HL-60 (cell line): ENCODE measurements at regions not wholly inside any gene's neighbourhood (a gene's known extent, or its start where the extent isn't known, plus 50 kb on each side); places are given as distances from the start of the nearest gene placed in this dataset.

Experiments used
- DNase-seq, 2 experiments: peaks; one replicate each; pipeline ENCODE4 v3.0.0-alpha.2; 2010 to 2020; ENCODE audit warnings: low read depth in 1 of 2, low spot score in 1 of 2
- H3K27ac ChIP-seq: fragments of 250-450 bp; sonication (Bioruptor Pico); replicated peaks from 2 replicates; pipeline ENCODE4 v1.5.1; 2020; ENCODE audit warnings: mild to moderate bottlenecking, moderate library complexity
- H3K27me3 ChIP-seq: fragments of 250-450 bp; sonication (Bioruptor Pico); 2 replicates; pipeline ENCODE4 v1.5.1; 2021; ENCODE audit warnings: mild to moderate bottlenecking, moderate library complexity; ENCODE audit not compliant: insufficient read depth, poor library complexity, severe bottlenecking
- H3K4me3 ChIP-seq: replicated peaks from 2 replicates; pipeline ENCODE4 v1.5.1; 2011; ENCODE audit warnings: mild to moderate bottlenecking, control low read depth, low read length; ENCODE audit not compliant: insufficient read depth
- CTCF ChIP-seq: IDR thresholded peaks from one replicate; pipeline ENCODE4 v1.5.1; 2011; ENCODE audit warnings: low read length, control low read depth, inconsistent platforms; ENCODE audit not compliant: insufficient read depth
- GABPA ChIP-seq: IDR thresholded peaks from 2 replicates; pipeline ENCODE4 v1.6.1; 2012; ENCODE audit warnings: low read depth
- POLR2AphosphoS5 ChIP-seq: IDR thresholded peaks from 2 replicates; pipeline ENCODE4 v1.6.1; 2012; ENCODE audit warnings: low read depth
- SPI1 ChIP-seq: IDR thresholded peaks from 2 replicates; pipeline ENCODE4 v1.6.1; 2012; ENCODE audit warnings: low read depth, mild to moderate bottlenecking, borderline replicate concordance
- TF ChIP-seq, protein P1 (sequence below): IDR thresholded peaks from 2 replicates; pipeline ENCODE4 v1.6.1; 2012; ENCODE audit warnings: low read depth; ENCODE audit not compliant: insufficient replicate concordance

- Histone ChIP-seq H3K27me3 (no peaks in the 10 kb centered on the region), H3K27ac (no peak overlapping the region), H3K4me3 (no peak overlapping the region)
- no peak for DNase-seq
- no peak for TF ChIP-seq SPI1
- no peak for TF ChIP-seq CTCF
- TF ChIP-seq POLR2AphosphoS5: no peak
- TF ChIP-seq, protein P1, sequence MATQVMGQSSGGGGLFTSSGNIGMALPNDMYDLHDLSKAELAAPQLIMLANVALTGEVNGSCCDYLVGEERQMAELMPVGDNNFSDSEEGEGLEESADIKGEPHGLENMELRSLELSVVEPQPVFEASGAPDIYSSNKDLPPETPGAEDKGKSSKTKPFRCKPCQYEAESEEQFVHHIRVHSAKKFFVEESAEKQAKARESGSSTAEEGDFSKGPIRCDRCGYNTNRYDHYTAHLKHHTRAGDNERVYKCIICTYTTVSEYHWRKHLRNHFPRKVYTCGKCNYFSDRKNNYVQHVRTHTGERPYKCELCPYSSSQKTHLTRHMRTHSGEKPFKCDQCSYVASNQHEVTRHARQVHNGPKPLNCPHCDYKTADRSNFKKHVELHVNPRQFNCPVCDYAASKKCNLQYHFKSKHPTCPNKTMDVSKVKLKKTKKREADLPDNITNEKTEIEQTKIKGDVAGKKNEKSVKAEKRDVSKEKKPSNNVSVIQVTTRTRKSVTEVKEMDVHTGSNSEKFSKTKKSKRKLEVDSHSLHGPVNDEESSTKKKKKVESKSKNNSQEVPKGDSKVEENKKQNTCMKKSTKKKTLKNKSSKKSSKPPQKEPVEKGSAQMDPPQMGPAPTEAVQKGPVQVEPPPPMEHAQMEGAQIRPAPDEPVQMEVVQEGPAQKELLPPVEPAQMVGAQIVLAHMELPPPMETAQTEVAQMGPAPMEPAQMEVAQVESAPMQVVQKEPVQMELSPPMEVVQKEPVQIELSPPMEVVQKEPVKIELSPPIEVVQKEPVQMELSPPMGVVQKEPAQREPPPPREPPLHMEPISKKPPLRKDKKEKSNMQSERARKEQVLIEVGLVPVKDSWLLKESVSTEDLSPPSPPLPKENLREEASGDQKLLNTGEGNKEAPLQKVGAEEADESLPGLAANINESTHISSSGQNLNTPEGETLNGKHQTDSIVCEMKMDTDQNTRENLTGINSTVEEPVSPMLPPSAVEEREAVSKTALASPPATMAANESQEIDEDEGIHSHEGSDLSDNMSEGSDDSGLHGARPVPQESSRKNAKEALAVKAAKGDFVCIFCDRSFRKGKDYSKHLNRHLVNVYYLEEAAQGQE: no peak
- no peak for TF ChIP-seq GABPA
These were observed 183.0 kb downstream of the CRLF2 start for GRCh38 chrX:1029494-1029893.

DNA sequence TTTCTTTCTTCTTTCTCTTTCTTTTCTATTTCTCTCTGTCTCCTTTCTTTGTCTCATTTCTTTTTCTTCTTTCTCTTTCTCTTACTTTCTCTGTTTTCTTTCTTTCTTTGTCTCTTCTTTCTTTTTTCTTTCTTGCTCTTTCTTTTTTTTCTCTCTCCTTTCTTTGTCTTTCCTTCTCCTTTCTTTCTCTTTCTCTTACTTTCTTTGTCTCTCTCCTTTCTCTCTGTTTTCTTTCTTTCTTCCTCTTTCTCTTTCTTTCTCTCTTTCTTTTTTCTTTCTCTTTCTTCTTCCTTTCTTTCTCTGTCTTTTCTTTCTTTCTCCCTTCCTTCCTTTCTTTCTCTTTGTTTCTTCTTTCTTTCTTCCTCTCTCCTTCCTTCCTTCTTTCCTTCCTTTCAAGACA, 184.8 kb downstream of the CRLF2 start:
- TF ChIP-seq, protein P1: no peak
- TF ChIP-seq GABPA (no peak), CTCF (no peak), POLR2AphosphoS5 (no peak), SPI1 (no peak)
- no peaks in the 10 kb centered on the region for H3K27me3 ChIP-seq
- H3K27ac ChIP-seq: no peak overlapping the region
- H3K4me3 ChIP-seq: no peak overlapping the region
- DNase-seq: no peak

DNA sequence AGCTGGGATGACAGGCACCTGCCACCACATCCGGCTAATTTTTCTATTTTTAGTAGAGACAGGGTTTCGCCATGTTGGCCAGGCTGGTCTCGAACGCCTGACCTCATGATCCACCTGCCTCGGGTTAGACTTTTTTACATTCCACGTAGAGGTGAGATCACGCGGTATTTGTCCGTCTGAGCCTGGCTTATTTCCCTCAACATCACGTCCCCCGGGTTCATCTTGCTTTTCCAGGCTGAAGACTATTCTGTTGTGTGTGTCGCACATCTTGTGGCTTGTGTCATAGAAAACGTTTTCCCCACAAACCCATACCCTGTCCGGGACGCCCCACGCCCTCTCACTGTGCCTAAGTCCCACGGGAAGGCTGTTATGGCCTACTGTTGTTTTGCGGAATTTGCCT, 185.3 kb downstream of the CRLF2 start:
- H3K27ac ChIP-seq: peak overlapping the region; percentile 74
- no peak overlapping the region for H3K4me3 ChIP-seq
- peak in 1 of 2 experiments; percentile 24 for DNase-seq
- H3K27me3 ChIP-seq: no peaks in the 10 kb centered on the region
- TF ChIP-seq SPI1: no peak
- no peak for TF ChIP-seq POLR2AphosphoS5
- no peak for TF ChIP-seq CTCF
- TF ChIP-seq, protein P1: no peak
- no peak for TF ChIP-seq GABPA
